Esophagus squamous epithelium (tissue), 5 donors: ENCODE measurements at regions not wholly inside any gene's neighbourhood (a gene's known extent, or its start where the extent isn't known, plus 50 kb on each side); places are given as distances from the start of the nearest gene placed in this dataset.

Source experiments
- DNase-seq: peaks from one replicate; lab custom pipeline; 2025; lab: John Stamatoyannopoulos, UW
- H3K27ac ChIP-seq, 4 donors: fragments of 200-600 bp; sonication (generic); one replicate each; pipeline ENCODE4 v1.5.1; 2016 to 2019; ENCODE audit warnings: mild to moderate bottlenecking in 1 of 4
- H3K27me3 ChIP-seq, 4 donors: fragments of 200-600 bp; sonication (generic); 1 replicate in 3 of 4; 2 replicates in 1 of 4; pipeline versions ENCODE4 v1.5.1 to v1.6.0; 2017 to 2021; ENCODE audit warnings: antibody characterized with exemption in 1 of 4
- H3K36me3 ChIP-seq, 3 donors: fragments of 200-600 bp; sonication (generic); one replicate each; pipeline ENCODE4 v1.5.1; 2016 to 2019
- H3K4me1 ChIP-seq, 3 donors: fragments of 200-600 bp; sonication (generic); one replicate each; pipeline ENCODE4 v1.5.1; 2017 to 2019
- H3K4me3 ChIP-seq, 4 donors: fragments of 200-600 bp; sonication (generic); 1 replicate in 3 of 4; 2 replicates in 1 of 4; pipeline ENCODE4 v1.5.1; 2016 to 2019; ENCODE audit warnings: mild to moderate bottlenecking in 2 of 4, moderate library complexity in 1 of 4
- H3K9me3 ChIP-seq, 3 donors: fragments of 200-600 bp; sonication (generic); one replicate each; pipeline ENCODE4 v1.5.1; 2016 to 2019
- POLR2A ChIP-seq, 4 donors: fragments of 450-650 bp; IDR thresholded peaks; one replicate each; pipeline ENCODE4 v1.6.1; 2017; ENCODE audit warnings: antibody characterized with exemption in 4 of 4, mild to moderate bottlenecking in 4 of 4, moderate library complexity in 3 of 4
- WGBS, 2 donors: methylation state at CpG; one replicate each; pipeline ENCODE4 v1.1.5; 2018; 5-methylcytosine and 5-hydroxymethylcytosine counted together
- intact Hi-C: fragments of 100-400 bp; cut with DNase I; formaldehyde crosslinking; loops from one replicate; pipeline ENCODE4 v1.15.0; 2022
- TF ChIP-seq, protein P1 (sequence below), 6 experiments: fragments of 450-650 bp in 4 of 6; fragments of 200-600 bp in 2 of 6; sonication (generic) in 2 of 6; IDR thresholded peaks; one replicate each; pipeline ENCODE4 v1.5.1; 2016 to 2019; ENCODE audit warnings: antibody characterized with exemption in 6 of 6, mild to moderate bottlenecking in 4 of 6, moderate library complexity in 4 of 6
- donor health status: DM: yes; HTN: yes; CAD: no.

DNA sequence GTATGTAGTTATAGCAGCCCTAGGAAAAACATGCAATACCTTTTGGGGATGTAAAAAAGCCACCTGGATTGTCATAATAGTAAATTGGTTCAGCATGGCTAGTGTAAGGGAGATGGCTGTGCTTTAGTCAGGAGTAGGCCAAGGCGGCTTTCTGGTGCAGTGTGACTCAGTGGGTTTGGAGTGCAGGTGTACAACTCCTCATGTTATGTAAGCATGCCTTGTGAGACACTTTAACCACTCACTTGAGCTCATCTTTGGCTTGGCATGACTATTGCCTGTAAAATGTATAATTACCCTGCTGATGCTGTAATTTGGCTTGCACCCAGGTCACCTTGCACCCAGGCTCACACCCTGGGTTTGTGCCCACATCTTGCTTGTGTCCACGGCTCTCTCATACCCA is 239.2 kb upstream of the GLI3 start:
- intact Hi-C loops, result no loop called here
- DNase-seq, result no peak
- TF ChIP-seq POLR2A (IDR thresholded peaks at IDR 0.05), result no peak
- TF ChIP-seq, protein P1, sequence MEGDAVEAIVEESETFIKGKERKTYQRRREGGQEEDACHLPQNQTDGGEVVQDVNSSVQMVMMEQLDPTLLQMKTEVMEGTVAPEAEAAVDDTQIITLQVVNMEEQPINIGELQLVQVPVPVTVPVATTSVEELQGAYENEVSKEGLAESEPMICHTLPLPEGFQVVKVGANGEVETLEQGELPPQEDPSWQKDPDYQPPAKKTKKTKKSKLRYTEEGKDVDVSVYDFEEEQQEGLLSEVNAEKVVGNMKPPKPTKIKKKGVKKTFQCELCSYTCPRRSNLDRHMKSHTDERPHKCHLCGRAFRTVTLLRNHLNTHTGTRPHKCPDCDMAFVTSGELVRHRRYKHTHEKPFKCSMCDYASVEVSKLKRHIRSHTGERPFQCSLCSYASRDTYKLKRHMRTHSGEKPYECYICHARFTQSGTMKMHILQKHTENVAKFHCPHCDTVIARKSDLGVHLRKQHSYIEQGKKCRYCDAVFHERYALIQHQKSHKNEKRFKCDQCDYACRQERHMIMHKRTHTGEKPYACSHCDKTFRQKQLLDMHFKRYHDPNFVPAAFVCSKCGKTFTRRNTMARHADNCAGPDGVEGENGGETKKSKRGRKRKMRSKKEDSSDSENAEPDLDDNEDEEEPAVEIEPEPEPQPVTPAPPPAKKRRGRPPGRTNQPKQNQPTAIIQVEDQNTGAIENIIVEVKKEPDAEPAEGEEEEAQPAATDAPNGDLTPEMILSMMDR (IDR thresholded peaks at IDR 0.05), result no peak
- peaks cover 0 to 19% (median 0%) of the 10 kb centered on the region in 3 donors for H3K4me1 ChIP-seq
- H3K4me3 ChIP-seq, result no peak overlapping the region
- no peaks in the 10 kb centered on the region for H3K27me3 ChIP-seq
- H3K36me3 ChIP-seq, result no peaks in the 10 kb centered on the region
- 71 to 83% methylated on average over 2 of the region's 2 CpGs for WGBS, 2 donors
- no peak overlapping the region for H3K27ac ChIP-seq
- no peaks in the 10 kb centered on the region for H3K9me3 ChIP-seq

DNA sequence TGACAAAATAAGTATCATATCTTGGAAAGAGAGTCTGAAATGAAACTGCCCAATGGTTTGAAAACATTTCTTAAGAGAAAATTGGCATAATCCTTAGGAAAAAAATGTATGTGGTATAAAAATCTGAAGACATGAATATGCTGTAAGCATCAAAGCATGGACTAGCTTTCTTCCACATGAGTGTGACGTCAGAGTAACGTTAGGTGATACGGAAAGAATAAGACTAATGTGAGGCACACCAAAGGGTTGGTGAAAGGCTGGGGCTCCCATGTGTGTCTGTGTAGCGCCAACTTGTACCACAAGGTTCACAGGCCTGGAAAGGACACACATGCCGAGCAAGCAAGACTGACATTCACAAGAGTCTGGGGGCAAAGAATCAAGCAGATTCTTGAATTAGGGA is 238.1 kb upstream of the GLI3 start:
- Histone ChIP-seq H3K4me1 (peaks cover 0 to 11% (median 0%) of the 10 kb centered on the region in 3 donors), H3K9me3 (no peaks in the 10 kb centered on the region), H3K27me3 (no peaks in the 10 kb centered on the region), H3K27ac (no peak overlapping the region), H3K36me3 (no peaks in the 10 kb centered on the region), H3K4me3 (no peak overlapping the region)
- DNase-seq, result no peak
- WGBS, 2 donors, result 89 to 90% methylated on average over 5 of the region's 5 CpGs
- TF ChIP-seq, protein P1 (IDR thresholded peaks at IDR 0.05), result no peak
- TF ChIP-seq POLR2A (IDR thresholded peaks at IDR 0.05), result no peak
- intact Hi-C loops, result no loop called here

DNA sequence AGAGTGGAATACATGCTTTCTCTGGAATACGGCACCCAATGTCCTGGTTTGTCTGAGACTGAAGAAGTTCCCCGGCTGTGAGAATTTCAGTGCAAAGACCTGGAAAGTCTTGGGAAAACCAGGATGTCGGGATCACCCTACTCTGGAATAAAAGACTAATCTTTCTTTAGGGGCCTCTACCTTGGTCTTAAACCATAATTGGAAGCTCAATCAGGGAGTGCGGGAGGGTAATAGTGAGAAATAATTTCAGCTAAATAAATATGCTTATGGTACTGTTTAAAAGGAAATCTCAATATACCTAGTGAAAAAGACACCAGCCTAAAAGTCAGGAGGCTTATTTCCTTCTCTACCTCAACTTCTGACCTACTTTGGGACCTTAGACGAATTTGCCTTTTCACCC is 236.1 kb upstream of the GLI3 start:
- TF ChIP-seq, protein P1 (IDR thresholded peaks at IDR 0.05), result no peak
- no peak for TF ChIP-seq POLR2A (IDR thresholded peaks at IDR 0.05)
- Histone ChIP-seq H3K9me3 (no peaks in the 10 kb centered on the region), H3K27ac (no peak overlapping the region), H3K27me3 (no peaks in the 10 kb centered on the region), H3K36me3 (no peaks in the 10 kb centered on the region), H3K4me3 (no peak overlapping the region), H3K4me1 (no peaks in the 10 kb centered on the region)
- WGBS, 2 donors, result 72 to 96% methylated on average over 5 of the region's 5 CpGs
- intact Hi-C loops, result no loop called here
- no peak for DNase-seq

DNA sequence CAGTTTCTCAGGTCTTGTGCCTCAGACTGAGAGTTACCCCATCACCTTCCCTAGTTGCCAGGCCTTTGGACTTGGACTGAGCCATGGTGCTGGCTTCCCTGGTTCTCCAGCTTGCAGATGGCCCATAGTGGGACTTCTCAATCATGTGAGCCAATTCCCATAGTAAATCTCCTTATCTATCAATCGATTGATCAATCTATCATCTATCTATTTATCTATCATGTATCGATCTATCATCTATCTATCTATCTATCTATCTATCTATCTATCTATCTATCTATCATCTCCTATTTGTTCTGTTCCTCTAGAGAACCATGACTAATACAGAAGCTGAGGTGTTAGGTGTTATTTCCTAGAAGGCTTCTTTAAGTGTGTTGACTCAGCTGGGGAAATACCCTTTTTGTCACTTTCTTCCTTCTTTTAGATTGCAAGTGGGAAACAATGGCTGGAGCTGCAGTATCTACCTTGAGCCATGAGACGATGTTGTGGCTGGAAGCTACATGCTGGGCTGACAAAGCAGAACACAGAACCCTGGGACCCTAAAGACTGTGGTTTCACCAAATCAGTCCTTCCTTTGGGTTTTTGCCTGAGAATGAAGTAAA is 234.7 kb upstream of the GLI3 start:
- no peak for DNase-seq
- Histone ChIP-seq H3K27me3 (no peaks in the 10 kb centered on the region), H3K4me1 (no peaks in the 10 kb centered on the region), H3K36me3 (no peaks in the 10 kb centered on the region), H3K9me3 (no peaks in the 10 kb centered on the region), H3K4me3 (no peak overlapping the region), H3K27ac (no peak overlapping the region)
- 62 to 73% methylated on average over 3 of the region's 3 CpGs for WGBS, 2 donors
- TF ChIP-seq POLR2A (IDR thresholded peaks at IDR 0.05), result no peak
- TF ChIP-seq, protein P1 (IDR thresholded peaks at IDR 0.05), result no peak
- intact Hi-C loops, result no loop called here

DNA sequence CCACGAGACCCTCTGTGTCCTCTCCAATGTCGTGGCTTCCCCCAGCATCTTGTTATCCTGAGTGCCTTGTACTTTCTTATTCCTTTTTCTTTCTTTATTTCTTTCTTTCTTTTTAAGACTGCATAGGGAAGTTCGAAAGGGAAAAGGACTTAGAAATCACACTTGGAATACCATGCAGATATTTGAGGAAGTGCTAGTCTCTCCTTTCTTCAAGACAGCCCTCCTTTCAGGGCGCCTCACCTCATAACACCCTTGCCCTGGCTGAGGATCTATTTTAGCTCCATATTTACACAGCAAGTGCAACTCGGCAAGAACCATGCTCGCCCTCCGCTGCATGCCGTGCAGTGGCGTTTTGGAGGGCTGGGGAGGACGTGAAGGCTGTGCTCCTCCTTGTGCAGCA is 232.3 kb upstream of the GLI3 start:
- WGBS, 2 donors, result 76 to 78% methylated on average over 4 to 10 of the region's 10 CpGs
- intact Hi-C loops, result no loop called here

More for the DNA sequence above, 232.3 kb upstream of the GLI3 start:
- no peak overlapping the region for H3K4me3 ChIP-seq
- TF ChIP-seq, protein P1 (IDR thresholded peaks at IDR 0.05), result no peak
- no peak for TF ChIP-seq POLR2A (IDR thresholded peaks at IDR 0.05)
- H3K36me3 ChIP-seq, result no peaks in the 10 kb centered on the region
- no peaks in the 10 kb centered on the region for H3K4me1 ChIP-seq
- H3K27ac ChIP-seq, result no peak overlapping the region
- no peaks in the 10 kb centered on the region for H3K9me3 ChIP-seq
- DNase-seq, result no peak
- H3K27me3 ChIP-seq, result no peaks in the 10 kb centered on the region
